Suprapubic skin (tissue), 3 donors: ENCODE measurements at regions not wholly inside any gene's neighbourhood (a gene's known extent, or its start where the extent isn't known, plus 50 kb on each side); places are given as distances from the start of the nearest gene placed in this dataset.

Experiments
- CTCF ChIP-seq, 2 donors: fragments of 200-600 bp in 1 of 2; fragments of 450-650 bp in 1 of 2; sonication (generic) in 1 of 2; IDR thresholded peaks; one replicate each; pipeline ENCODE4 v1.5.1; 2016 to 2019; ENCODE audit warnings: antibody characterized with exemption in 2 of 2, mild to moderate bottlenecking in 1 of 2, moderate library complexity in 1 of 2
- POLR2A ChIP-seq, 2 donors: fragments of 450-650 bp; IDR thresholded peaks; one replicate each; pipeline ENCODE4 v1.6.1; 2017; ENCODE audit warnings: antibody characterized with exemption in 2 of 2, mild to moderate bottlenecking in 2 of 2, moderate library complexity in 2 of 2

GRCh38 chr3:194272861-194273742 lies 78.0 kb downstream of the CPN2 start:
- TF ChIP-seq POLR2A (IDR thresholded peaks at IDR 0.05) (no peak), CTCF (IDR thresholded peaks at IDR 0.05) (no peak)
